H1 (cell line): ENCODE measurements at regions not wholly inside any gene's neighbourhood (a gene's known extent, or its start where the extent isn't known, plus 50 kb on each side); places are given as distances from the start of the nearest gene placed in this dataset.
A peak's percentile ranks its signal among the peaks of the same experiment; 100 is the strongest.

ENCODE experiments used
- CTCF ChIA-PET: fragments of 300-600 bp; sonication (Branson Sonifier 250); formaldehyde crosslinking; loops from one replicate; lab custom pipeline; 2021; ENCODE audit not compliant: partially characterized antibody; lab: Charles Lee
- POLR2A ChIA-PET: fragments of 300-600 bp; sonication (Branson Sonifier 250); formaldehyde crosslinking; loops from one replicate; lab custom pipeline; 2021; ENCODE audit warnings: inconsistent platforms; ENCODE audit not compliant: partially characterized antibody; lab: Charles Lee
- DNase-seq, 2 experiments: peaks; one replicate each; pipeline versions ENCODE4 v3.0.0 to v3.0.0-alpha.2; 2010 to 2022; ENCODE audit warnings: low spot score in 2 of 2, low read depth in 1 of 2, mixed read lengths in 1 of 2
- FAIRE-seq: peaks from 2 replicates; lab custom pipeline; 2011; peaks lifted over from hg19 to GRCh38; lab: Jason Lieb, UNC
- H2AFZ ChIP-seq: 2 replicates; pipeline ENCODE4 v1.8.1; 2012; ENCODE audit warnings: low read length, inconsistent platforms
- H2AK5ac ChIP-seq: 2 replicates; pipeline ENCODE4 v1.6.1; 2013; ENCODE audit warnings: low read depth, low read length
- H2BK120ac ChIP-seq: replicated peaks from 2 replicates; pipeline ENCODE3; 2013; ENCODE audit warnings: low read depth, low read length, inconsistent platforms
- H2BK12ac ChIP-seq: 2 replicates; pipeline ENCODE4 v1.6.1; 2013; ENCODE audit warnings: low read depth, low read length
- H2BK15ac ChIP-seq: 2 replicates; pipeline ENCODE4 v1.6.1; 2013; ENCODE audit warnings: low read length
- H2BK20ac ChIP-seq: 2 replicates; pipeline ENCODE4 v1.6.1; 2013; ENCODE audit warnings: low read length
- H2BK5ac ChIP-seq: 2 replicates; pipeline ENCODE4 v1.6.1; 2013; ENCODE audit warnings: low read depth, low read length
- H3K14ac ChIP-seq: 2 replicates; pipeline ENCODE4 v1.6.1; 2013; ENCODE audit warnings: inconsistent platforms; ENCODE audit not compliant: insufficient read length
- H3K18ac ChIP-seq: 2 replicates; pipeline ENCODE4 v1.6.1; 2013; ENCODE audit warnings: low read length; ENCODE audit errors: extremely low read depth
- H3K23ac ChIP-seq: 2 replicates; pipeline ENCODE4 v1.6.1; 2013; ENCODE audit warnings: inconsistent platforms; ENCODE audit not compliant: insufficient read length
- H3K23me2 ChIP-seq: 2 replicates; pipeline ENCODE4 v1.6.1; 2013; ENCODE audit warnings: low read depth, low read length
- H3K27ac ChIP-seq: 2 replicates; pipeline ENCODE4 v1.6.1; 2011; ENCODE audit warnings: low read depth, low read length, inconsistent platforms
- H3K27me3 ChIP-seq, 4 experiments: replicated peaks in 1 of 4; 1 replicate in 1 of 4; 2 replicates in 3 of 4; pipeline versions ENCODE4 v1.6.1 to v1.8.1; 2011 to 2013; ENCODE audit warnings: low read length in 3 of 4, mild to moderate bottlenecking in 3 of 4, inconsistent platforms in 2 of 4, mixed read lengths in 2 of 4, moderate library complexity in 1 of 4; ENCODE audit not compliant: control insufficient read depth in 3 of 4, insufficient read depth in 3 of 4; ENCODE audit errors: extremely low read depth in 1 of 4
- H3K36me3 ChIP-seq, 4 experiments: 2 replicates each; pipeline versions ENCODE4 v1.6.1 to v1.8.1; 2011 to 2013; ENCODE audit warnings: mild to moderate bottlenecking in 4 of 4, low read length in 3 of 4, moderate library complexity in 2 of 4, control low read depth in 1 of 4, inconsistent platforms in 1 of 4; ENCODE audit not compliant: insufficient read depth in 4 of 4, control insufficient read depth in 2 of 4
- H3K4ac ChIP-seq: replicated peaks from 2 replicates; pipeline ENCODE3; 2013; ENCODE audit warnings: low read length, low read depth, mixed read lengths, inconsistent platforms; ENCODE audit not compliant: insufficient read length
- H3K4me1 ChIP-seq, 4 experiments: replicated peaks in 1 of 4; 1 replicate in 1 of 4; 2 replicates in 3 of 4; pipeline versions ENCODE4 v1.6.1 to v1.8.1; 2011 to 2013; ENCODE audit warnings: low read length in 3 of 4, inconsistent platforms in 2 of 4, mixed read lengths in 1 of 4; ENCODE audit not compliant: insufficient read depth in 4 of 4, control insufficient read depth in 3 of 4
- H3K4me2 ChIP-seq, 2 experiments: 2 replicates each; pipeline versions ENCODE4 v1.6.1 to v1.8.1; 2011 to 2013; ENCODE audit warnings: low read depth in 2 of 2, low read length in 2 of 2, control low read depth in 1 of 2, inconsistent platforms in 1 of 2, mild to moderate bottlenecking in 1 of 2; ENCODE audit not compliant: insufficient read depth in 1 of 2
- H3K4me3 ChIP-seq, 4 experiments: fragments of 200-600, 300-600 bp in 1 of 4; sonication (generic), shearing (Covaris generic), sonication (Bioruptor Twin) in 1 of 4; 2 replicates each; pipeline versions ENCODE4 v1.5.1 to v1.8.1; 2011 to 2016; ENCODE audit warnings: low read length in 4 of 4, low read depth in 3 of 4, control low read depth in 2 of 4, inconsistent platforms in 2 of 4, mild to moderate bottlenecking in 2 of 4, mixed read lengths in 1 of 4, moderate library complexity in 1 of 4; ENCODE audit not compliant: insufficient read depth in 2 of 4; ENCODE audit errors: extremely low read depth in 1 of 4
- H3K56ac ChIP-seq: replicated peaks from 2 replicates; pipeline ENCODE3; 2013; ENCODE audit warnings: low read depth, mild to moderate bottlenecking, mixed read lengths, low read length, inconsistent platforms; ENCODE audit not compliant: insufficient read length
- H3K79me1 ChIP-seq: 2 replicates; pipeline ENCODE4 v1.6.1; 2013; ENCODE audit warnings: low read depth, low read length, control low read depth
- H3K79me2 ChIP-seq, 2 experiments: 2 replicates each; pipeline versions ENCODE4 v1.6.1 to v1.8.1; 2012 to 2013; ENCODE audit warnings: low read length in 2 of 2, mild to moderate bottlenecking in 2 of 2, inconsistent platforms in 1 of 2; ENCODE audit not compliant: insufficient read depth in 2 of 2, control insufficient read depth in 1 of 2
- H3K9ac ChIP-seq, 4 experiments: replicated peaks in 1 of 4; 1 replicate in 1 of 4; 2 replicates in 3 of 4; pipeline versions ENCODE4 v1.6.1 to v1.8.1; 2011 to 2013; ENCODE audit warnings: low read depth in 3 of 4, low read length in 3 of 4, control low read depth in 2 of 4, mild to moderate bottlenecking in 2 of 4, moderate library complexity in 2 of 4, inconsistent platforms in 1 of 4; ENCODE audit errors: extremely low read depth in 1 of 4
- H3K9me3 ChIP-seq, 2 experiments: 2 replicates each; pipeline versions ENCODE4 v1.6.1 to v1.8.1; 2012 to 2013; ENCODE audit warnings: mild to moderate bottlenecking in 2 of 2, moderate library complexity in 2 of 2, control low read depth in 1 of 2, inconsistent platforms in 1 of 2, low read depth in 1 of 2, low read length in 1 of 2, mixed read lengths in 1 of 2; ENCODE audit not compliant: insufficient read depth in 2 of 2
- H4K20me1 ChIP-seq, 2 experiments: replicated peaks in 1 of 2; 2 replicates each; pipeline versions ENCODE3 to v1.8.1; 2011 to 2013; ENCODE audit warnings: inconsistent platforms in 2 of 2, low read length in 2 of 2, mild to moderate bottlenecking in 1 of 2; ENCODE audit not compliant: insufficient read depth in 2 of 2, control insufficient read depth in 1 of 2
- H4K5ac ChIP-seq: 2 replicates; pipeline ENCODE4 v1.6.1; 2013; ENCODE audit warnings: low read length, low read depth, mixed read lengths, inconsistent platforms; ENCODE audit not compliant: insufficient read length
- H4K8ac ChIP-seq: 2 replicates; pipeline ENCODE4 v1.8.0; 2013; ENCODE audit warnings: mild to moderate bottlenecking, moderate library complexity, low read length, inconsistent platforms; ENCODE audit not compliant: insufficient read depth; ENCODE audit errors: extremely low read depth
- H4K91ac ChIP-seq: replicated peaks from 2 replicates; pipeline ENCODE3; 2013; ENCODE audit warnings: low read length, mixed read lengths, inconsistent platforms; ENCODE audit not compliant: insufficient read length
- ASH2L ChIP-seq: fragments of 200-600, 300-600 bp; sonication (generic); IDR thresholded peaks from one replicate; pipeline ENCODE4 v1.7.1; 2017; ENCODE audit warnings: low read length
- BRCA1 ChIP-seq: IDR thresholded peaks from 2 replicates; pipeline ENCODE4 v1.6.1; 2012; ENCODE audit warnings: low read depth, low read length, improper control_type of control experiment
- CHD2 ChIP-seq: IDR thresholded peaks from 2 replicates; pipeline ENCODE4 v1.6.1; 2012; ENCODE audit warnings: low read length, improper control_type of control experiment
- NRF1 ChIP-seq: IDR thresholded peaks from 2 replicates; pipeline ENCODE4 v1.6.1; 2011; ENCODE audit warnings: mild to moderate bottlenecking, low read depth, low read length, improper control_type of control experiment
- SIN3A ChIP-seq, 2 experiments: IDR thresholded peaks in 1 of 2; conservative IDR thresholded peaks in 1 of 2; 2 replicates each; pipeline ENCODE4 v1.6.1; 2011 to 2012; ENCODE audit warnings: low read length in 2 of 2, improper control_type of control experiment in 1 of 2, low read depth in 1 of 2, mild to moderate bottlenecking in 1 of 2
- SP1 ChIP-seq: IDR thresholded peaks from 2 replicates; pipeline ENCODE4 v1.6.1; 2011; ENCODE audit warnings: low read depth, low read length
- SUZ12 ChIP-seq: fragments of 200-600 bp; sonication (generic); IDR thresholded peaks from 2 replicates; pipeline ENCODE4 v1.6.1; 2012; ENCODE audit warnings: mild to moderate bottlenecking, inconsistent platforms, low read length, moderate library complexity, mixed read lengths
- TAF1 ChIP-seq: IDR thresholded peaks from 2 replicates; pipeline ENCODE4 v1.6.1; 2011; ENCODE audit warnings: mild to moderate bottlenecking, low read depth, low read length
- WGBS, 2 experiments: shearing (Covaris generic) in 1 of 2; methylation state at CpG; one replicate each; pipeline versions ENCODE4 v1.1.6 to v1.1.7; 2013 to 2015; ENCODE audit warnings: low lambda C conversion rate in 2 of 2, mixed read lengths in 2 of 2, inconsistent platforms in 1 of 2, low coverage in 1 of 2, missing lambda C conversion rate in 1 of 2; ENCODE audit not compliant: insufficient replicate concordance in 2 of 2, insufficient coverage in 1 of 2, insufficient read length in 1 of 2; ENCODE audit errors: extremely low coverage in 1 of 2, missing lambda C conversion rate in 1 of 2; 5-methylcytosine and 5-hydroxymethylcytosine counted together
- TF ChIP-seq, protein P1 (sequence below), 3 experiments: IDR thresholded peaks; 1 replicate in 2 of 3; 2 replicates in 1 of 3; pipeline versions ENCODE4 v1.5.1 to v1.6.1; 2011; ENCODE audit warnings: low read length in 3 of 3, mild to moderate bottlenecking in 3 of 3, inconsistent platforms in 2 of 3, low read depth in 1 of 3, moderate library complexity in 1 of 3; ENCODE audit not compliant: insufficient read depth in 1 of 3; ENCODE audit errors: control extremely low read depth in 1 of 3

DNA sequence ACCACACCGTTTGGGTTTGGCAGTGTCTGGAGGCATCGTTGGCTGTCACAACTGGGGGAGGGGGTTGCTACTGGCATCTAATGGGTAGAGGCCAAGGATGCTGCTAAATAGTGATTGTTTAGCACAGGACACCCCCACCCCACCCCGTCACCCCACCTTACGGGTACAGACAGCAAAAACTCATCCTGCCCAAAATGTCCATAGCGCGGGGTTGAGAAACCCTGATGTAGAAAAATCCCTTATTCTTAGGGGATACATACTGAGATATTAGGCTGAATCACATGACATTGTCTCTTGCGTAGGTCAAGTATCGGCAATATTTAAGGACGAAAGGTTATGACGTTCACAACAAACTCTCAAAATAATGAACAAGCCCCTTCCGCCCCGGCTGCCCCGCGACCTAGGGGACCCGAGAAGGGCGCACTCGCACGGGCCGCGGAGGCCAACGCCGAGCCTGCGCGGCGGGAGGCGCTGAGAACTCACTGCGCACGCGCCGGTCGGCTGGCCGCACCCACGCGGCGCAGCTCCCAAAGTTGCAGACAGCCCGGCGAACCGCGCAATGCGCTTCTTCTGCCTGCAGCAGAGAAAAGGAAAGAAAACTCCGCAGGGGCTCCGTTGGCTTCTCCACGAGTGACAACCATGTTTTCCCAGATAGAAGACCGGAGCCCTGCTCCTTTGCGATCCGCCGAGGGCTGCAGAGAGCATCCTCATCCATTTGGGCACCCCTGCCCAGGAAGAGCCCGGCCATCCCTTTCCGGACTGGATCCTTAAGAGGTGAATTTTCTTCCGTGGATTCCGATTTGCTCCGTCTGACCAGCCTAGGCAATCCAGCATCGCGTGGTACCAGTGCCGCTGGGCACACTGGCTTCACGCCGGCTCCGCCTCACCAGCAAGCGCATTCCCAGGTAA lies 136.8 kb upstream of the CCDC54 start:
- no peak overlapping the region for H3K56ac ChIP-seq
- H2BK15ac ChIP-seq: no peak overlapping the region
- H3K4me3 ChIP-seq: peak overlapping the region; percentile 59 to 80 (median 78)
- H2AFZ ChIP-seq: peak overlapping the region; percentile 95
- no peak overlapping the region for H3K14ac ChIP-seq
- no peak overlapping the region for H3K27ac ChIP-seq
- peaks cover 0 to 8% (median 4%) of the 10 kb centered on the region in 4 experiments; a peak in 4 of 7 replicates for H3K27me3 ChIP-seq
- no peak overlapping the region for H3K4ac ChIP-seq
- H3K18ac ChIP-seq: no peak overlapping the region
- peak overlapping the region in 1 of 4 experiments; percentile 64; a peak in 1 of 7 replicates for H3K9ac ChIP-seq
- no peak overlapping the region for H4K5ac ChIP-seq
- H2BK20ac ChIP-seq: no peak overlapping the region
- H3K79me1 ChIP-seq: no peaks in the 10 kb centered on the region
- H2BK12ac ChIP-seq: no peak overlapping the region
- ChIA-PET POLR2A (interaction anchor here (1.1 kb wide), 1 partner anchor 189 kb away, joined by 4 read pairs; no protein-coding TSS in a partner anchor), CTCF (interaction anchor here (1.1 kb wide), 1 partner anchor 34 kb away, joined by 4 read pairs; no protein-coding TSS in a partner anchor)
- no peaks in the 10 kb centered on the region for H3K9me3 ChIP-seq
- H3K36me3 ChIP-seq: no peaks in the 10 kb centered on the region
- DNase-seq (peak in 1 of 2 experiments; percentile 84), FAIRE-seq (no peak)
- WGBS, 2 experiments: 2% methylated on average over 56 of the region's 59 CpGs; no CpG with 5 or more reads in 1 of the 2 experiments
- H3K79me2 ChIP-seq: no peaks in the 10 kb centered on the region
- H4K8ac ChIP-seq: no peak overlapping the region; the same call in 1 of the 2 replicates
- H3K4me1 ChIP-seq: no peaks in the 10 kb centered on the region; a peak in 1 of 7 replicates
- no peak overlapping the region for H3K23ac ChIP-seq
- peaks cover 9% of the 10 kb centered on the region for H3K23me2 ChIP-seq
- H2BK5ac ChIP-seq: no peak overlapping the region
- no peak overlapping the region for H2BK120ac ChIP-seq
- H3K4me2 ChIP-seq: peak overlapping the region; percentile 89 to 93
- no peak overlapping the region for H2AK5ac ChIP-seq
- peaks cover 0 to 2% of the 10 kb centered on the region in 2 experiments for H4K20me1 ChIP-seq
- H4K91ac ChIP-seq: no peak overlapping the region
- TF ChIP-seq BRCA1 (no peak), SP1 (no peak), TAF1 (peak; percentile 21; the same call in 1 of the 2 replicates), CHD2 (no peak), ASH2L (peak; percentile 34), SUZ12 (peak; percentile 48; the same call in 1 of the 2 replicates), NRF1 (peak; percentile 84), SIN3A (conservative IDR thresholded peaks at IDR 0.05 in 1 of 2, IDR thresholded peaks at IDR 0.05 in 1 of 2; ENCODE audit: low read depth in 1 of 2, low read length in 2 of 2) (0 out of 4 replicates have a peak, but pooled peaks of 1 of the 2 experiments have one; percentile 27)
- TF ChIP-seq, protein P1, sequence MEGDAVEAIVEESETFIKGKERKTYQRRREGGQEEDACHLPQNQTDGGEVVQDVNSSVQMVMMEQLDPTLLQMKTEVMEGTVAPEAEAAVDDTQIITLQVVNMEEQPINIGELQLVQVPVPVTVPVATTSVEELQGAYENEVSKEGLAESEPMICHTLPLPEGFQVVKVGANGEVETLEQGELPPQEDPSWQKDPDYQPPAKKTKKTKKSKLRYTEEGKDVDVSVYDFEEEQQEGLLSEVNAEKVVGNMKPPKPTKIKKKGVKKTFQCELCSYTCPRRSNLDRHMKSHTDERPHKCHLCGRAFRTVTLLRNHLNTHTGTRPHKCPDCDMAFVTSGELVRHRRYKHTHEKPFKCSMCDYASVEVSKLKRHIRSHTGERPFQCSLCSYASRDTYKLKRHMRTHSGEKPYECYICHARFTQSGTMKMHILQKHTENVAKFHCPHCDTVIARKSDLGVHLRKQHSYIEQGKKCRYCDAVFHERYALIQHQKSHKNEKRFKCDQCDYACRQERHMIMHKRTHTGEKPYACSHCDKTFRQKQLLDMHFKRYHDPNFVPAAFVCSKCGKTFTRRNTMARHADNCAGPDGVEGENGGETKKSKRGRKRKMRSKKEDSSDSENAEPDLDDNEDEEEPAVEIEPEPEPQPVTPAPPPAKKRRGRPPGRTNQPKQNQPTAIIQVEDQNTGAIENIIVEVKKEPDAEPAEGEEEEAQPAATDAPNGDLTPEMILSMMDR (IDR thresholded peaks at IDR 0.05; ENCODE audit: control extremely low read depth in 1 of 3, insufficient read depth in 1 of 3, low read depth in 1 of 3, low read length in 3 of 3): no peak
